T-helper 1 cell (primary cell): ENCODE measurements at regions not wholly inside any gene's neighbourhood (a gene's known extent, or its start where the extent isn't known, plus 50 kb on each side); places are given as distances from the start of the nearest gene placed in this dataset.
"Not testable (repeated sequence)": the region's sequence is repeated elsewhere in the genome, so short reads cannot be mapped to it uniquely, and the experiment has no call there.

Experiments used
- DNase-seq, 5 donors: peaks; one replicate each; pipeline ENCODE4 v3.0.0-alpha.2; 2012 to 2020

DNA sequence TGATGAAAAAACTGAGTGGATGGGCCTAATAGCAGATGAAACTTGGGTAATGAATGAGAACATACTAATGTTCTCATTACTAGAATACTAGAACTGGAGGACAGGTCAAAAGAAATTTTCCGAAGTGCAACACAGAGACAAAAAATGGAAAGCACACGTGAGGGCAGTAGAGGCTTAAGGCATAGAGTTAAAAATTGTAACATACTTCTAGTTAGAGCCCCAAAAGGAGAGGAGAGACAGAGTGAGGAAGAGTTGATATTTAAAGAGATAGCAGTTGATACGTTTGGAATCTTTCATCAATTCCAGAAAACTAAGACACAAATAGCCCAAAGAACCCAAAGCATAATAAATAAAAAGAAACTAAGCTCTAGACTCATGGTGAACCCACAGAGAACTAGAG is 327.9 kb downstream of the SQOR start:
- DNase-seq = no peak

DNA sequence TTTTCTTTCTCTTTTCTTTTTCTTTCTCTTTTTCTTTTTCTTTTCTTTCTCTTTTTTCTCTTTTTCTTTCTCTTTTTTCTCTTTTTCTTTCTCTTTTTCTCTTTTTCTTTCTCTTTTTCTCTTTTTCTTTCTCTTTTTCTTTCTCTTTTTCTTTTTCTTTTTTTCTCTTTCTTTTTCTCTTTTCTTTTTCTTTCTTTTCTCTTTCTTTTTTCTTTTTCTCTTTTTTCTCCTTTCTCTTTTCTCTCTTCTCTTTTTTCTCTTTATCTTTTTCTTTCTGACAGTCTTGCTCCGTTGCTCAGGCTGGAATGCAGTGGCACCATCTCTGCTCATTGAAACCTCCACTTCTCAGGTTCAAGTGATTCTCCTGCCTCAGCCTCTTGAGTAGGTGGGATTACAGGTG is 335.7 kb downstream of the SQOR start:
- DNase-seq = no peak

DNA sequence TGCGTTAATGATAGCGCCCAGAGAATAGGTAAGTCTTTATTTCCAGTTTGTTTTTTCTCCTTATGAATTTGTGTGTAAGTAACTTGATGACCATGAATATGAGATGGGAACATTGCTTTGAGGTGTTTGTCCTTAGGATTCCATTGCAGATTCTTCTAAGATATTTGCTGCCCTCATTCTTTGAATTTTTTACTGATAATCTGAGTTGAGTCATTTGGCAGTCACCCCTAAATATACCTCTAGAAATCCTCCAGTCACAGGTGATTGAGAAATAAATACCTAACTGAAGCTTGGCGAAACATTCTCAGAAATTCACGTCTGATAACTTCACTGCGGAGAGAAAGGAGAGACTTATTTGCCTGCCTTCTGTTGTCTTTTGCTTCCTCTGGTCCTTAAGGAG is 345.5 kb downstream of the SQOR start:
- DNase-seq = no peak

DNA sequence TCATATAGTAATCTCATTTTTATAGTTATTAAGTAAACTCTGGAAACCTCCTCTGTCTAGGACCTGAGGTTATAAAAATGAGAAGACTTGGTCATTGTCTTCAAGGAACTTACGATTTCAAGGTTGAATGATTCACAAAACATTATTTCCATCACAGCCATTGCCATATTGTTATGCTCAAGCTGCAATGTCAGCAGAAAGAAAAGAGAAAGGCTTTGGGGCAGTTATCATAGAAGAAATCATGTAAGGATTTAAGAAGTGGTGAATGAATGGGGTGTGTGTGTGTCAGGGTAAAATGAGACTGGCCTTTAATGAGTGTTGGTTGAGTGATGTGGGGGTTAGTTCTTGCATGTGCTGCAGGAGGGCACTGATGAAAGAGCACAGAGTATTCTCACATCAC is 346.8 kb downstream of the SQOR start:
- no peak for DNase-seq

DNA sequence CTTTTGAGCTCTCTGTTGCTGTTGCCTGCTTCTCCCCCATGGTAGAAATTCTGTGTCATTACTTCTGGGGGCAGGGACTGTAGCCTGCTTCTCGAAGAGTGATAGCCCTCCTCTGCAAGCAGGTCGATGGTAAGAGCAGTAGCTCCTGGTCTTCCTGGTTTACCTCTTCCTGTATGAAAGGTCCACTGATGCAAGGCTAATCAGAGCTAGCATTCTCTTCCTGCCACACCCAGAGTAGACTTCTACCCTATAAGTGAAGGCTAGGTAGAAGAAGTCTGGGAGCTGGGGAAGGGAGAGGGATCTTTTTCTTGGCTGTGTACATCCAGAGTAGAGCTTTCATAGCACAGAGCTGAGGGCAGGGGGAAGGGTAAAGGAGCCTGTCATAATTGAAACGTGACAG is 357.0 kb downstream of the SQOR start:
- no peak for DNase-seq

DNA sequence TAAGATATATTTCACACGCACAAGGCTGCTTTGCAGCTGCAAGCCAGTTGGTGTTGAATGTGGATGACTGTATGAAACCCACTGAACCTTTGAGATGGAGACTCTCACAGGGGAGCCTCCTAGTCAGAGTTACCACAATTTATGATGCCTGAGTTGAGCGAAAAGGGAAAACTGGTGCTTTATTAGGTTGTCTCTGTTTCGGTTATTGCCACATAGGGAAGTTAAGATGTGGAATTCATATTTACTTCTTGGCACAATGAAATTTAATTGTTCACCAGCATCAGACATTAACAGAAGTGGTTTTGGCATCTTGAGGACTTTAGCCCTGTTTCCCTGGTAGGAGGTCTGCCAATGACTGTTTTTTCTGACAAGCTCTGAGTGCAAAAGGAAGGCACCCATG is 358.2 kb downstream of the SQOR start:
- DNase-seq = no peak

DNA sequence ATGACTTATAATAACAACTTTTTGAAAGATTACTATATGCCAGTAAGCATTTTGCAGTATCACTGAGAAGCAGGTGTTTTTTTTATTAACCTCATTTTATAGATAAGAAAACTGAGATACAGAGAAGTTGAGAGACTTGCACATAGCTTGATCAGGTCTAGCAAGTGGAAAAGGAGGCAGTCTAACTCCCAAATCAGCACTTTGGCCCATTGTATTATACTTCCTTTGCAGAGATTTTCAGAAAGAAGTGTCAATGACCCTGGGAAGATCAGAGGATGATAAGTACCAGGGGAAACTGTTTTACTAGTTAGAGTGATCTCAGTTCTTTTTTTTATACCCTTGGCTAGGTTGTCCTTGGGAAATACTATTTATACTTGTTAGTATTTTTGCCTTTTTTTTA is 358.7 kb downstream of the SQOR start:
- no peak for DNase-seq

DNA sequence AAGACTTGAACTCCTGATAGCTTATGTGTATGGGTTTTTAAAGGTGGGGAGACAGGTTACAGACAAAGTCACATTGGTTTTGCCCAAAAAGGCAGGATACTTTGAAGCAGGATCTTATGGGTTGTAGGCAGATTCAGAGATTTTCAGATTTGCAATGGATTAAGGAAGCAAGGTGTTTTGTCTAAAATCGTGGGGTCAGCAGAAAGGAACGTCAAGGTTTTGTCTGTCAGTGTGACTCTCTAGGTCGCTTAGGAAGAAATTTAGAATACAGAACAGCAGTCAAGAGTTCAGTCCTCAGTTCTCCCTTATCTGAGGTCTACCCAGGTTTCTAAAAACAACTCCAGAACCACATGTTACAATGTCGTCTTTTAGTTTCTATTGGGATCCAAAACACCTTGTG is 361.0 kb downstream of the SQOR start:
- no peak for DNase-seq

DNA sequence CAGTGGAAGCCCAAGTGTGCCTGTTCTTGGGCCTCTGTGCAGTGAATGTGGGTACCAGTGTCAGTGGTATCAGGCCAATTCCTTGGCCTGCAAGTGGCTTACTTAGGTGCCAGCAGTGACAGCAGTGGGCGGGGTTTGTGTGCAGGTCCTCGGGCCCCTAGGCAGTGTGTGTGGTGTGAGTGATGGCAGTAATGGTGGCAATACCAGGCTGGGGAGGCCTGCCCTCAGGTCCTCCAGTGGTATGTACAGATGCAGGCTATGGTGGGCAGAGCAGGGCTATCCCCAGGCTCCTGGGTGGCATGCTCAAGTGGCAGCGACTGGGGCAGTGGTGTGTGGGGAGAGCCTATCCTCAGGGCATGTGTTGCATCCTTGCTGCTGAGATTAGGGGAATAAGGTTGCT is 379.7 kb downstream of the SQOR start:
- DNase-seq = no peak

DNA sequence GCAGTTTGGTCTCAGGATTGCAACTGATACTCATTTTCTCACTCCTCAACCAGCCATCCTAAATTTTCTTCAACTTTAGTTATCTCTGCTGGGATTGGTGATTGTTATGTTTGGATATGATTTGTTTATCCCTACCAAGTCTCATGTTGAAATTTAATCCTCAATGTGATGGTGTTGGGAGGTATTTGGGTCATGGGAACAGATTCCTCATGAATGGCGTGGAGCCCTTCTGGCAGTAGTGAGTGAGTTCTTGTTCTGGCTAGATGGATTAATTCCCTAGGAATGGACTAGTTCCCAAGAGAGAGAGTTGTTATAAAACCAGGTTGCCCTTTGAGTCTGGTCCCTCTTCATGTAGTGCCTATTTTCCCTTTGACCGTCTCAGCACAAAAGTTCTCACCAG is 399.9 kb downstream of the SQOR start:
- DNase-seq = no peak

DNA sequence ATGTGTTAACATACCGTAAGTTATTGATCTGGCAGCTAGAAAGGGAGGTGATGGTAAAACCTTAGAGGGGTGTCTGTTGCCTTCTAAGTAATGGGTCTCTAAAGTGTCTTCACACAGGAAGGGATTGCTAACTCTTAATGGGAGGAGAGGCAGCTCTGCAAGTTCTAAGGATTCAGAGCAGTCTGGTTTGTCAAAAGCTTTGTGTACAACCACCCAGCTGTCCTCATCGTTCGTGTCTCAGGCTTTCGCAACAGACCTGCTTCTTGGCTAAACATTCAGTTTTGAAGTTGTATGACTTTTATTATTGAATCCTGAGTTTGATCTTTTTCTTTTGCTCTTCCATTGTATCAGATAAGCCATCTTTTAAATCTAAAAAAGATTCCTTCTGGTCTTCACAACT is 404.9 kb downstream of the SQOR start:
- DNase-seq = no peak

DNA sequence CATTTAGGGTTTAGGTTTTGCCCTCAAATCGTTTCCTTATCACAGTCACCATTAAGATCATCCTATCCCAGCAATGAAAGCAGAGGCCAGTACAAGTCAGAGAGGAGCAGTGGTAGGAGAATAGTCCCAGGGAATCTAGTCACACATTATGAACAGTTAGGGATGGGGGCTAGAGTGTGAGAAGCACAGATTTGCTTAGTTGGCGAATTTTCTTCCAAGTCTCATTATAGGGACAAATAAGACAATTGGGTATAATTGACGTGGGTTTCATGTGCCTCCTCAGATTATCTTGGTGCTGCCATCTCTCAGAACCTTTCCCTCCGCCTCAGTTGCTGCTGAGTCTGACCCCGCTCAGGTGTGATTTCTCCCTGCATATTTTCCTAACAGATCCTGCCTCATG is 407.1 kb downstream of the SQOR start:
- DNase-seq = no peak

DNA sequence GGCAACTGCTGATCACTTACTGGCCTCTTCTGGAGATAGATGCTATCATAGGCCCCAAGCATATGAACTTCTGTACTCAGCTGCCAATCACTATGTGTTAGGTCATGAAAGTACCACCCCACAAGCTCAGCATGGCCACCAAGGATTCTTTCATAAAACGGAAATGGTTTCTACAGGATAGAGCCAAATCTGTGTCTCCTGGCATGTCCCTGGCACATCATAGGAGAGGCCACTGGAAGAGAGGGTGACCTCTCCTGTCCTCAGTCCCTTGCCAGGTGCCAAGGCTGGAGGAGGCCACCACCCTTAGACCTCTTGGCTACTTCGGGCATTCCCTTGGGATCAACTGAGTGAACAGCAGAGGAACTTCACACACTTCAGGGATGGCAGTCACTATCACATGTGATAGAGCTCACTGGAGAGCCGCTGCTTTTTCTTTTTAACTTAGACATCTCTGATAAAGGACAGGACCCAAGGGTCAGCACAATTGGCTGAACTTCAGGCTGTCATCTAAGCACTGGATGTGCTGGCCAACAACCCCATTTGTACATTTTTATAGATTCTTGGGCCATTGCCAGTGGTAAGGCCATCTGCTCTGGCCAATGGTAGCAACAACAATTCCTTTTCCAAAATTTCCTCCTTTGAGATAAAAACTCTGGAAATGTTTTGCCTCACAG is 425.2 kb downstream of the SQOR start:
- DNase-seq = no peak

DNA sequence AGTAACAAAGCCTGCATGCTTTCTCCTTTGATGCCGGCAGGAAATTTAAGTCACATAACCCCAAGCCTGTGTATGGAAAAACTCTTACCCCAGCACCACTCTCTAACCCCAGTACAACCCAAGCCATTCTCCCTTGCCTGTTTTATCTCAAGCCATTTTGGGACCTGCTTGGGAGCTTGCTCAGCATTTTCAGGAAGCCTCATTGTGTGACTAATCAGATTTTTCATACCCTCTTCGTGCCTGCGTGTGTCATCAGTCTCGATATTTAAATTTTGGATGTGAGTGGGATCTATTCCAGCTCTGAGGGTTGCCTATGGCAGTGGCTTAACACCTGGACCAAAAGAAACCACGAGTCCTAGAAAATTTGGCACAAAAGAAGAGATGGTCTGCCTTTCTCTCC is 426.2 kb downstream of the SQOR start:
- no peak for DNase-seq

DNA sequence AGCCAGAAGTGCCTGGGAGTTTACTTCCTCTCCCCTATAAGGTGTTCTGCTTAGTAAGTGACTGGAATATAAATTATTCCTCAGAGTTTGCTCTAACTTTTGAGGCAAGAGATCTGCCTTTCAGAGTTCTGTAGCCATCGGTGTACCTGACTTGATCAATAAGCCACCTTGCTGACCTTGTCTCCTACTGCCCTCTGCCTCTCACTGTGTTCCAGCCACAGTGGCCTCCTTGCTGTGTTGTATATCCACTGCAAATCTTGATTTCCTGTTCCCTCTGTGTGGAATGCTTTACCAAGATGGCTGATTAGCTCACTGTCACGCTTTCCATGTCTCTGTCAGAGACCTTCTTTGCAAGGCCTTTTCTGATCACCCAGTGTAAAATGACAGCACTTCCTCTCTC is 442.4 kb downstream of the SQOR start:
- no peak for DNase-seq

DNA sequence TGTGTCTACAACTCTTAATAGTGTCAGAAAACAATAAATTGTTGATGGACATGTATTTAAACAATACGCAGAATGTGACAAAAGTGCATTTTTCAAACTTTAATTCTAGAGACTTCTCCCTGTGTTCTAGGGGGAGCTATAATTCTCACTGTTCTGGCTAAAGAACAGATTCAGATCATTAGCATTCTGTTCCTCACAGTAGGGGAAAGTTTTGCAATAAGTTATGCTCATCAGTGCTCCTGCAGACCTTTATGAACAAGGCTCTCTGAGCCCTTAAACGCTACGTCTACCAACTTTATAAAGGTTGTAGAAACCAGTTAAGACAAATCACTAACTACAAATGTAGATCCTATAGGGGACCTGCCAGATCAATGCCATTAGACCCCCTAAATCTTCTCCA is 444.2 kb downstream of the SQOR start:
- no peak for DNase-seq

DNA sequence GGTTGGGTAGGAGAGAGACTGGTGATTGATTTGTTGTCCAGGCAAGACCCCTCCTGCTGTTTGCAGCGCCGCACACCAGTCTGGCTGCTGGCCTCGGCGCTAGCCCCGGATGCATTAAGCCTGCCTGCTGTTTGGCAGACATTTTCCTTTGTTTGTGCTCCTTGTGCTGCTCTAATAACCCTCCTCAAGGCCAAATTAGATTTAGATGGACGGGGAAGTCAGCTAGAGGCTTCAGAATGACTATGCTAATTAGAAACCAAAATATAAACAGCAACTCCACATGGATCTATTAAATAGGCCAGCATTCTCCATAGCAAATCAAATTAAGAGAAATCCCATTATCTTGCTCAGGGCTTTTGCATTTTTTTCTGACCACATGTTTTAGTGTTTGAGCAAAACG is 445.2 kb downstream of the SQOR start:
- no peak for DNase-seq

DNA sequence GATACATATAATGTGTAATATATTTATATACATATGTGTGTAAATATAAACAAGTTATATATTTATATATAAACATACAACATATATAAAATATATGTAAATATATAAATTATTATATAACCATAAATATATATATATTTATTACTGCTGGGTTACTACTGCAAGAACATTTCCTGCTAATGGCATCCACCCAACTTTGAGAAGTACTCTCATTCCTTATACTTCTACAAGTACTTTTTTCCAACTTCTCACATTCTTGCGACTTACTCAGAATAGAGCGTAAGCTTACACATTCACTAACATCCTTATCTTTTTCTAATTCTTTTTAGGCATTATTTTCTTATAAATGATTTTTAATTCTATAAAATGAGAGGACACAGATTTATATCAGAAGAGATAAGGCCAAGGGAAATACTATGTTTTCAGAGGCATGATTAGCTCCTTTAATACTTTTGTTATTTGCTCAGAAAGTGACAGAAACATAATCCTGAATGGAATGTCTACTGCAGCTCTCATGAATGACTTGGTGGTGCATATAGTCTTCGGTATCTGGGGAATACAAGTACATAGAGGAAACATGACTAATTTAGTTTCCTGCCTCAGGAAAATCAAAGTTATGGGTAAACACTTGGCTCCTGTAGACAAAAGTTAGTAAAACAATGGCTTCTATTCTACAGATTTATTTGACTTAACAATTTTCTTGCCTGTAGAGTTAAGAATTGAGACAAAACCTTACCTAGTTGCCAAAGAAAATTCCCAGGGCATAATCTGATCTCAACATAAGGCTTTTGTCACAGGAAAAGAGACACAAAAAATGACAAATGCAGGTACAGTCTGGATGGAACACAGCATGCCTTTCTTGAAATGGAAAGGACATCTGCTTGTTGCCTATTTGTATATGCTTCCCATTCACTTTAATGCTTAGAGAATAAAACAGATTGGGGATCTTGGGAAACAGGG is 453.9 kb downstream of the SQOR start:
- no peak for DNase-seq

DNA sequence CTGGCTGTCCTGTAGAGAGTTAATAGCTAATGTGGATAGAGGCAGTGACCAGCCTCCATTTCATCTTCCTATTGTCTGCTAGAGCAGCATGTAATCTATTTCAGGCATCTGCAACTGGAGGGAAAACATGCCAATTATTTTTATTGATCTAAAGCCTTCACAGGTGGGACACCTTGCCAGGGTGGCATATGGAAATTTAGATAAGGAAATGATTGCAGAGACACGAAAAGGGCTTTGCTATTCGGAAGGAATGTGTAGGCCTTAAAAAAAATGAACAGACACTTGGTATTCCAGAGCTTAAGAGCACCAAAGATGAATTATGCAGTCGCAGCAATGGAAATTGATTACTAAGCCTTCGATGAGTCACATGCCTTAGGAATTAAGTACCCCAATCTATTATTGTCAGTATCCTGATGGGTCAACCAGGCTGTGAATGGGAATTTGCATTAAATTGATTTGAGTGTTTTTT is 454.7 kb downstream of the SQOR start:
- no peak for DNase-seq

DNA sequence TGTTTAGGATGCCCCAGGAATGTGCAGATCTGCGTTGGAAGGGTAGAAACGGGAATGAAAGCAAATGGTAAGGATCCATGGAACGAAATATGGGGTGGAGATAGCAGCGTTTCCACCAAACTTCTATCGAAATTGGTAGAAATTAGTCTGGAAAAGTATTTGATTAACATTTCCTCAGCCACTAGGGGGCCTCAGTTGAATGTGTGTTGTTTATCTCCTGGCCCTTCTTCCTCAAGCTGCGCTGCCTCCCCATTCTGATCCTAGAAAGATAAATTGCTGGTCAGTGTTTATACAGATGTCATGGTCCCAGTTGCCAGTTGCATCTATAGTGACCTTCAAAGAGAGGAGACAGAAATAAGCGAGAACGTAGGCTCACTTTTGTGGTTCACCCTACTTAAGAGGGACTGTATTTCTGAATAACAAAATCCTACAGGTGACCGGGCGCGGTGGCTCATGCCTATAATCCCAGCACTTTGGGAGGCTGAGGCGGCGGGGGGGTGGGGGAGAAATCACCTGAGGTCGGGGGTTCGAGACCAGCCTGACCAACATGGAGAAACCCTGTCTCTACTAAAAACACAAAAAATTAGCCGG is 457.1 kb downstream of the SQOR start:
- no peak for DNase-seq

DNA sequence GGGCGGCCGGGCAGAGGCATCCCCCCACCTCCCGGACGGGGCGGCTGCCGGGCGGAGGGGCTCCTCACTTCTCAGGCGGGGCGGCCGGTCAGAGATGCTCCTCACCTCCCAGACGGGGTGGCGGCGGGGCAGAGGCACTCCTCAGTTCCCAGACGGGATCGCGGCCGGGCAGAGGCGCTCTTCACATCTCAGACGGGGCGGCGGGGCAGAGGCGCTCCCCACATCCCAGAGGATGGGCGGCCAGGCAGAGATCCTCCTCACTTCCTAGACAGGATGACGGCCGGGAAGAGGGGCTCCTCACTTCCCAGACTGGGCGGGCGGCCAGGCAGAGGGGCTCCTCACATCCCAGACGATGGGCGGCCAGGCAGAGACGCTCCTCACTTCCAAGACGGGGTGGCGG is 463.2 kb downstream of the SQOR start:
- not testable (repeated sequence) for DNase-seq

DNA sequence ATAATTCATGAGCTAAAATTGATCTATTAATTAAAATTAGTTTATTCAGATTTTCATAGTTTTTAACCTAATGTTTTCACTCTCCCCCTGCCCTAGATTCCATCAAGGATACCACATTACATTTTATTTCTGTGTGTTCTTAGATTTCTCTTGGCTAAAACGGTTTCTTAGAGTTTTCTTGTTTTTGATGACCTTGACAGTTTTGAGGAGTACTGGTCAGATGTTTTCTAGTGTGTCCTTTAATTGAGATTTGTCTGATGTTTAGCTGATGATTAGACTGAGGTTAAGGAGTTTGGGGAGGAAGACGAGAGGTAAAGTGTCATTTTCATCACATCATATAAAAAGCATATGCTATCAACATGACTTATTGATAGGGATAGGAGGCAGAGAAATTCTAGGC is 475.9 kb downstream of the SQOR start:
- no peak for DNase-seq

DNA sequence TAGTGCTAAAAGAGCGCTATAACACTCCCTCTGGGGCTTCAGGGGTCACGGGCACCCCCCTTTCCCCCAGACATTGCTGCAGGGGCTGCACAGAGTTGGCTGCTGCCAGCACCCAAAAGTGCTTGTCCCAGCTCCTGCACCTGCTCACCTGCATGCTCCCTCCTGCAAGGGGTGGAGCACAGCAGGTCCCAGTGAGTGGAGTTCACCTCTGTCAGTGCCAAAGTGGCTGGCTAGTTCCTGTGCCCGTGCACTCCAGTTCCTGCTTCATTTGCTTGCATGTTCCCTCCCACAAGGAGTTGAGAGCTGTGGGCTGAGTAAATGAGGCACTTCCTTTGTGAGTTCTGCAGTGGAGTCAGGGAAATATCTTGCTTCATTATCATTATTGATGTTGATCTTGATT is 476.9 kb downstream of the SQOR start:
- DNase-seq = no peak

DNA sequence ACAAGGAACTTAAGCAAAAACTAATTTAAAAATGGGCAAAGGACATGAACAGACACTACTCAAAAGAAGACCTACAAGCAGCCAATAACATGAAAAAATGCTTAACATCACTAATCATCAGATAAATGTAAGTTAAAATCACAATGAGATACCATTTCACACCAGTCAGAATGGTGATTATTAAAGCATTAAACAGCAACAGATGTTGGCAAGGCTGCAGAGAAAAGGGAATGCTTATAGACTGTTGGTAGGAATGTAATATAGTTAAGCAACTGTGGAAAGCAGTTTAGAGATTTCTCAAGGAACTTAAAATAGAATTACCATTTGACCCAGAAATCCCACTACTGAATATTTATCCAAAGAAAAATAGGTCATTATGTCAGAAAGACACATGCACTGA is 482.2 kb downstream of the SQOR start:
- no peak for DNase-seq
